WERI-Rb-1 (cell line): ENCODE measurements at regions not wholly inside any gene's neighbourhood (a gene's known extent, or its start where the extent isn't known, plus 50 kb on each side); places are given as distances from the start of the nearest gene placed in this dataset.
"Not testable (repeated sequence)": the region's sequence is repeated elsewhere in the genome, so short reads cannot be mapped to it uniquely, and the experiment has no call there.

Experiments
- DNase-seq: peaks from one replicate; pipeline ENCODE4 v3.0.0-alpha.2; 2020
- H3K27ac ChIP-seq: fragments of 250-450 bp; sonication (Bioruptor Pico); 2 replicates; pipeline ENCODE4 v1.5.1; 2020; ENCODE audit warnings: mild to moderate bottlenecking, moderate library complexity
- H3K27me3 ChIP-seq: fragments of 250-450 bp; sonication (Bioruptor Pico); 2 replicates; pipeline ENCODE4 v1.5.1; 2021; ENCODE audit warnings: mild to moderate bottlenecking, low read depth, moderate library complexity; ENCODE audit not compliant: insufficient read depth, severe bottlenecking
- H3K36me3 ChIP-seq: fragments of 250-450 bp; sonication (Bioruptor Pico); 2 replicates; pipeline ENCODE4 v1.5.1; 2020; ENCODE audit warnings: mild to moderate bottlenecking, moderate library complexity
- H3K4me3 ChIP-seq: 2 replicates; pipeline ENCODE4 v1.5.1; 2011; ENCODE audit warnings: low read depth, mild to moderate bottlenecking, control low read depth, low read length
- H3K9me3 ChIP-seq: fragments of 250-450 bp; sonication (Bioruptor Pico); 2 replicates; pipeline ENCODE4 v1.5.1; 2021; ENCODE audit warnings: mild to moderate bottlenecking, moderate library complexity; ENCODE audit not compliant: severe bottlenecking
- TF ChIP-seq, protein P1 (sequence below): IDR thresholded peaks from 2 replicates; pipeline ENCODE4 v1.5.1; 2011; ENCODE audit warnings: low read depth, mild to moderate bottlenecking, control low read depth, inconsistent platforms, low read length

DNA sequence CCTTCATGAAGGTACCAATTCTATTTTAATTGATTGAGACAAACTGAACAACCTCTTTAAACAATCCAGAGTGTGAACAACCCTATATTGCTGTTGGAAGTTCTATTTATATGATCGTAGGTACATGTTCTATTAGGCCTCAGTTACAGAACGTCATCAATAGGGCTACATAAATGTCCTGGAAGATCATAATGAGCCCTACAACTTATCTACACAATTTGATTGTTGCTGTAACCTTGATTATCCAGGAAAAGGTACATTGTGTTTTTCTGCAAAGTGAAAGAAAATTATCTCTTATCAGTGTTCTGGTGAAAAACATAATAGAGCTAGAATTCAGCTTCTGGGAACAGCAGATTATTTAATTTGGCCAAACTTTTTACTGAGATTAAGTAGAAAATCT is 612.9 kb downstream of the GALC start:
- H3K27me3 ChIP-seq: no peaks in the 10 kb centered on the region
- no peaks in the 10 kb centered on the region for H3K36me3 ChIP-seq
- TF ChIP-seq, protein P1, sequence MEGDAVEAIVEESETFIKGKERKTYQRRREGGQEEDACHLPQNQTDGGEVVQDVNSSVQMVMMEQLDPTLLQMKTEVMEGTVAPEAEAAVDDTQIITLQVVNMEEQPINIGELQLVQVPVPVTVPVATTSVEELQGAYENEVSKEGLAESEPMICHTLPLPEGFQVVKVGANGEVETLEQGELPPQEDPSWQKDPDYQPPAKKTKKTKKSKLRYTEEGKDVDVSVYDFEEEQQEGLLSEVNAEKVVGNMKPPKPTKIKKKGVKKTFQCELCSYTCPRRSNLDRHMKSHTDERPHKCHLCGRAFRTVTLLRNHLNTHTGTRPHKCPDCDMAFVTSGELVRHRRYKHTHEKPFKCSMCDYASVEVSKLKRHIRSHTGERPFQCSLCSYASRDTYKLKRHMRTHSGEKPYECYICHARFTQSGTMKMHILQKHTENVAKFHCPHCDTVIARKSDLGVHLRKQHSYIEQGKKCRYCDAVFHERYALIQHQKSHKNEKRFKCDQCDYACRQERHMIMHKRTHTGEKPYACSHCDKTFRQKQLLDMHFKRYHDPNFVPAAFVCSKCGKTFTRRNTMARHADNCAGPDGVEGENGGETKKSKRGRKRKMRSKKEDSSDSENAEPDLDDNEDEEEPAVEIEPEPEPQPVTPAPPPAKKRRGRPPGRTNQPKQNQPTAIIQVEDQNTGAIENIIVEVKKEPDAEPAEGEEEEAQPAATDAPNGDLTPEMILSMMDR: no peak
- H3K4me3 ChIP-seq: no peak overlapping the region
- H3K27ac ChIP-seq: no peak overlapping the region
- no peaks in the 10 kb centered on the region for H3K9me3 ChIP-seq
- DNase-seq: no peak

DNA sequence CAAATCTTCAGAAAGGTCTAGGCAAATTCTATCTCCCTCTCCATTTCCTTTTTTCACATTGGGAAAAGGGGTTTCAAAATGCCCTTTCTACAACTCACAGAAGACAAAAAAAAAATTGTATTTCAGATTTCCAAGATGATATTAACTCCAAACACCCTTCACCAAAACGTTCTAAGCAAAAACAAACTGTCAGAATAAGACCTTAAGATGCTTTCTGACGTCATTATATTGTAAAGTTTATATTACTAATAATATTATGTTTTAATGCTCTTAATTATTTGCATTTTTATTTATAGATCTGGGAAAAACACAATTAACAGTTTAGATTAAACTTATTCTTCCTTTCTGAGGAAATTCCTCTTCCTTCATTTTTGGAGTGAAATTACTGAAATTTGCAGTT is 624.2 kb downstream of the GALC start:
- H3K9me3 ChIP-seq: no peaks in the 10 kb centered on the region
- DNase-seq: no peak
- TF ChIP-seq, protein P1: no peak
- no peak overlapping the region for H3K27ac ChIP-seq
- H3K4me3 ChIP-seq: no peak overlapping the region
- H3K36me3 ChIP-seq: no peaks in the 10 kb centered on the region
- H3K27me3 ChIP-seq: no peaks in the 10 kb centered on the region

- not testable (repeated sequence) for H3K36me3 ChIP-seq, DNase-seq, H3K4me3 ChIP-seq, H3K9me3 ChIP-seq, H3K27me3 ChIP-seq, H3K27ac ChIP-seq
Observed at GRCh38 chr14:87360246-87360645, 632.7 kb downstream of the GALC start.

DNA sequence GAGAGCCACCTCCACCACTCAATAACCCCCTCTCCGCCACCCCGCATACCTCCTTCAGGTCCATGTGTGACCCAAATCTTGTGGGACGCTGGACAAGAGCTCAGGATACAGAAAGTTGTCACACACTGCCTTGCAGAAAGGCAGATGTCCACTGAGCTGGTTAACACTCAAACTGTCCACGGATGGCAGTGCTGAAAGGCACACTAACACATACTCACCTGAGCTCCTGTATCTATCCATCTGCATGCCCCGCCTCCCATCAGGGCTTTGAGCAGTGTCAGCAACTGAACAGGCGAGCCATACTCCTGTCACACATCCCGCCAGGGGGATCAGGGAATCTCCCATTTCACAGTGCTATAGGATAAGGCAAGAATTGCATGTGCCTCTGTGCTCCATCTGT is 642.0 kb downstream of the GALC start:
- no peaks in the 10 kb centered on the region for H3K9me3 ChIP-seq
- H3K36me3 ChIP-seq: no peaks in the 10 kb centered on the region
- no peak for DNase-seq
- TF ChIP-seq, protein P1: no peak
- no peak overlapping the region for H3K27ac ChIP-seq
- no peaks in the 10 kb centered on the region for H3K27me3 ChIP-seq
- no peak overlapping the region for H3K4me3 ChIP-seq

DNA sequence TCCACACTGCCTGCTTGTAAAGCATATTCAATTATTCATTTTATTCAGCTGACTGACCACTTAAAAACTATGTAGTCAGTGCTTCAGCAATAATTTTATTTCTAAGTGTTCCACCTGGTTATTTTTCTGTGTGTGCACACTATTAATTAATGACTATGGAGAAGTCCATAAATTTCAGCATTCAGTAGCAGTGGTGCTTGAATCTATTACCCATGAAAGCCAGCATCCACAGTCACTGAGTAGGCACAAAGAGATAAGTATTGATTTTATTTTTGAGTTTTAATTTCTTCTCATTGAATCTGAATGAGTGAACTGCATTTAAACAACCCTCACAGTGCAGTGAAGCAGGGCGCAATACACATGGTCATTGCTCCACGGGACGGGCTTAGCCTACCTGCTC is 643.1 kb downstream of the GALC start:
- no peak overlapping the region for H3K4me3 ChIP-seq
- no peak overlapping the region for H3K27ac ChIP-seq
- H3K27me3 ChIP-seq: no peaks in the 10 kb centered on the region
- no peaks in the 10 kb centered on the region for H3K9me3 ChIP-seq
- H3K36me3 ChIP-seq: no peaks in the 10 kb centered on the region
- no peak for DNase-seq
- TF ChIP-seq, protein P1: no peak

GRCh38 chr14:87343652-87344051 is 649.3 kb downstream of the GALC start:
- TF ChIP-seq, protein P1: no peak

More at GRCh38 chr14:87343652-87344051, 649.3 kb downstream of the GALC start:
- Histone ChIP-seq H3K9me3 (no peaks in the 10 kb centered on the region), H3K27ac (no peak overlapping the region), H3K27me3 (no peaks in the 10 kb centered on the region), H3K4me3 (no peak overlapping the region), H3K36me3 (no peaks in the 10 kb centered on the region)
- no peak for DNase-seq
